Uterus (tissue), 3 donors: ENCODE measurements at regions not wholly inside any gene's neighbourhood (a gene's known extent, or its start where the extent isn't known, plus 50 kb on each side); places are given as distances from the start of the nearest gene placed in this dataset.

Experiments used
- DNase-seq, 2 donors: peaks; one replicate each; pipeline ENCODE4 v3.0.0-alpha.2; 2019 to 2020
- H3K27ac ChIP-seq, 2 donors: fragments of 200-600 bp; sonication (generic); 1 replicate in 1 of 2; 2 replicates in 1 of 2; pipeline ENCODE4 v1.5.1; 2016 to 2018
- H3K27me3 ChIP-seq, 2 donors: fragments of 200-600 bp; sonication (generic); one replicate each; pipeline ENCODE4 v1.5.1; 2018 to 2019; ENCODE audit warnings: control low read depth in 1 of 2
- H3K36me3 ChIP-seq, 2 donors: fragments of 200-600 bp; sonication (generic); one replicate each; pipeline ENCODE4 v1.5.1; 2019; ENCODE audit warnings: control low read depth in 1 of 2
- H3K4me1 ChIP-seq, 2 donors: fragments of 200-600 bp; sonication (generic); one replicate each; pipeline ENCODE4 v1.5.1; 2018 to 2019; ENCODE audit warnings: control low read depth in 1 of 2
- H3K4me3 ChIP-seq, 2 donors: fragments of 200-600 bp; sonication (generic); 1 replicate in 1 of 2; 2 replicates in 1 of 2; pipeline ENCODE4 v1.5.1; 2018 to 2019; ENCODE audit warnings: mild to moderate bottlenecking in 1 of 2
- H3K9me3 ChIP-seq, 2 donors: fragments of 200-600 bp; sonication (generic); one replicate each; pipeline ENCODE4 v1.5.1; 2019; ENCODE audit warnings: control low read depth in 1 of 2
- POLR2A ChIP-seq, 2 donors: fragments of 450-650 bp; IDR thresholded peaks; one replicate each; pipeline ENCODE4 v1.6.1; 2016; ENCODE audit warnings: antibody characterized with exemption in 2 of 2, mild to moderate bottlenecking in 1 of 2, moderate library complexity in 1 of 2
- intact Hi-C: fragments of 100-400 bp; cut with DNase I; formaldehyde crosslinking; loops from one replicate; pipeline ENCODE4 v1.15.1; 2023; ENCODE audit warnings: low total_unique reads
- TF ChIP-seq, protein P1 (sequence below), 4 experiments: fragments of 200-600 bp in 2 of 4; fragments of 450-650 bp in 2 of 4; sonication (generic) in 2 of 4; IDR thresholded peaks; one replicate each; pipeline ENCODE4 v1.5.1; 2016 to 2019; ENCODE audit warnings: antibody characterized with exemption in 4 of 4, mild to moderate bottlenecking in 2 of 4, moderate library complexity in 1 of 4
- donor health status: DM: yes; HTN: yes; CAD: no.

DNA sequence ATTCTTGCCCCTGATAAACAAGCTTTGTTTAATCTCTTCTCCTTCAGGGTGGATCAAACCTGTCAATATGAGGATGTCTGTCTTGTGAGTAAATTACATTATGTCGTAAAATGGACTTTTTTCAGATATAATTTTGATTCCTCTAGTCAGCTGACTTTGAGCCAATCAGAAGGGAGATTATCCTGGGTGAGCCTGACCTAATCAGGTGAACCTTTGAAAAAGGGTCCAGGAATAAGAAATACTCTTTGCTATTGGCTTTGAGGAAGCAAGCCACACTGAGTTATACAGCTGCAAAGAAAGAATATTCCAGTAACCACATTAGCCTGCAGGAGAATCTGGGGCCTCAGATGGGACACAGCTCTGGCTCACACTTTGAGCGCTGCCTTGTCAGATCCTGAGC is 304.3 kb upstream of the ARRDC3 start:
- no peak for DNase-seq
- Histone ChIP-seq H3K4me3 (no peak overlapping the region), H3K27me3 (no peaks in the 10 kb centered on the region), H3K4me1 (no peaks in the 10 kb centered on the region), H3K9me3 (no peaks in the 10 kb centered on the region), H3K27ac (no peak overlapping the region), H3K36me3 (no peaks in the 10 kb centered on the region)
- TF ChIP-seq POLR2A (IDR thresholded peaks at IDR 0.05), result no peak
- TF ChIP-seq, protein P1, sequence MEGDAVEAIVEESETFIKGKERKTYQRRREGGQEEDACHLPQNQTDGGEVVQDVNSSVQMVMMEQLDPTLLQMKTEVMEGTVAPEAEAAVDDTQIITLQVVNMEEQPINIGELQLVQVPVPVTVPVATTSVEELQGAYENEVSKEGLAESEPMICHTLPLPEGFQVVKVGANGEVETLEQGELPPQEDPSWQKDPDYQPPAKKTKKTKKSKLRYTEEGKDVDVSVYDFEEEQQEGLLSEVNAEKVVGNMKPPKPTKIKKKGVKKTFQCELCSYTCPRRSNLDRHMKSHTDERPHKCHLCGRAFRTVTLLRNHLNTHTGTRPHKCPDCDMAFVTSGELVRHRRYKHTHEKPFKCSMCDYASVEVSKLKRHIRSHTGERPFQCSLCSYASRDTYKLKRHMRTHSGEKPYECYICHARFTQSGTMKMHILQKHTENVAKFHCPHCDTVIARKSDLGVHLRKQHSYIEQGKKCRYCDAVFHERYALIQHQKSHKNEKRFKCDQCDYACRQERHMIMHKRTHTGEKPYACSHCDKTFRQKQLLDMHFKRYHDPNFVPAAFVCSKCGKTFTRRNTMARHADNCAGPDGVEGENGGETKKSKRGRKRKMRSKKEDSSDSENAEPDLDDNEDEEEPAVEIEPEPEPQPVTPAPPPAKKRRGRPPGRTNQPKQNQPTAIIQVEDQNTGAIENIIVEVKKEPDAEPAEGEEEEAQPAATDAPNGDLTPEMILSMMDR (IDR thresholded peaks at IDR 0.05), result no peak
- intact Hi-C loops, result no loop called here

DNA sequence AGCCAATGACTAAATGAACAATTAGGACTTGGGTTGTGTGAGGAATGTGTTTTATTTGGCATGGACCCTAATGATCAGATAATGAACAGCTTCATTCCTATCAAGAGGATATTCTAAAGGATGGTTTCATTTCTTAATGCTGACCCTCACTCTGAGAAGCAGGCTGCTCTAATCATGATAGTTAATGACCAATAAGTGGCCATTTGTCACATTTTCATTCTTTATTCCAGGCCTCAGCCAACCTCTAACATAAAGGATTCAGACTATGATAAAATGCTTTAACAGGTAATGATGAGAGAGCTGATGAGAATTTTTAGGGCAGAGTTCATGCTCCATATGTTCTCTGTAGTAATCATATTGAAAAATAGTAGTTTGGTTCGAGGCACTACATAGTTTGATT is 301.5 kb upstream of the ARRDC3 start:
- no peak overlapping the region for H3K4me3 ChIP-seq
- H3K9me3 ChIP-seq, result no peaks in the 10 kb centered on the region
- H3K36me3 ChIP-seq, result no peaks in the 10 kb centered on the region
- H3K27ac ChIP-seq, result no peak overlapping the region
- TF ChIP-seq, protein P1 (IDR thresholded peaks at IDR 0.05), result no peak
- no peak for TF ChIP-seq POLR2A (IDR thresholded peaks at IDR 0.05)
- DNase-seq, result no peak
- no peaks in the 10 kb centered on the region for H3K27me3 ChIP-seq
- intact Hi-C loops, result no loop called here
- no peaks in the 10 kb centered on the region for H3K4me1 ChIP-seq

DNA sequence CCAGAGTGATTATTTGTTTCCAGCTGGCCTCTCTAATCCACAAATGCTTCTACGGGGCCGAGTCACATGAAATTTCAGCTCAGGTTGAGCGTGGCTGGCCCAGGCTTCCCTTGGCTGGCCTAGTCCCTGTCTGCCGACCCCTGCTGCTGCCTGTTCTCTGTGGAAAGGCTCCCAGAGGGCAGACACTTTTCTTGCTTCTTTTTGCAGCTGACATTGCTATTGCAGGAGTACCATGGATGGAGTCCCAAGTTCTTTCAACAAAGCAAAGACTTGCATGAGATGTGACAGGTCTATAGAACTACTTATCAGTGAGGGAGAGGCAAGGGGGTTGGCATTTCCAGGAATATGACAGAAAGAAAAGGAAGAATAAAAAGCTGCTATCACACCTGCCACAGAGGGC is 287.4 kb upstream of the ARRDC3 start:
- no peak for TF ChIP-seq POLR2A (IDR thresholded peaks at IDR 0.05)
- H3K9me3 ChIP-seq, result no peaks in the 10 kb centered on the region
- no peaks in the 10 kb centered on the region for H3K36me3 ChIP-seq
- no peak for DNase-seq
- no peak overlapping the region for H3K27ac ChIP-seq
- intact Hi-C loops, result no loop called here
- H3K4me1 ChIP-seq, result no peaks in the 10 kb centered on the region
- H3K27me3 ChIP-seq, result no peaks in the 10 kb centered on the region
- H3K4me3 ChIP-seq, result no peak overlapping the region

DNA sequence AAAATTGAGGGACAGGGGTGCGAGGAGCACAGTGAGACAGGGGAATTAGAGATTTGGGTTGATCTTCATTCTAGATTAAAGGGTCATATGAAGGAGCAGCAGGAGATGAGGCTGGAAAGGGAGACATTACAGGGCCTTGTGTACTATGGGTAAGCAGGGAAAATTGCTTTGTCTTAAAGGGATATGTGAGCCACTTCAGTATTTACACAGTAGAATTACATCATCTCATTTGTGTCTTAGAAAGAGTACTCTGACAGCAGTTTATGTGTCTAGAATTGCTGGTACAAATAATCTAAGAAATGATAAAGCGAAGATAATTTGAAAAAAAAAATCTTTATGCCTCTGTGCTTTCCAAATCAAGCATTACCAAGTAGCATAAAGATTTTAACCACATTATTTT is 287.0 kb upstream of the ARRDC3 start:
- intact Hi-C loops, result no loop called here

DNA sequence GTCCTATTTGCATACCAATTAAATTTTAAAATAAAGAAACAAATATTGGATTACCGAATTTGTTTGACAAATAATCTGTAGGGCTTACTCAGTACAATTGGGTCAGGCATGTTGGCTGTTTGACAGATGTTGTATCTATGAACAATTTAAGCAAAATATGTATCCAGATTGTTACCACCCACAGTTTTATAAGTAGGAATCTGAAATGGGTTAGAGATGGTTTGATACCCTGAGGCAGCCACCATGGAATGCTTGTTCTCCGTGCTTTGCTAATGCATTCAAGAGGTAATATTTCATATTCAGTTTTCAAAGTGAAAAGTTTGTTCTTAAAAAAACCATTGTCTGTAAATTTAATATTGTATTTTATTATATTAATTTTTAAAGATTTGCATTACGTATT is 285.1 kb upstream of the ARRDC3 start:
- H3K27me3 ChIP-seq, result no peaks in the 10 kb centered on the region
- no peaks in the 10 kb centered on the region for H3K36me3 ChIP-seq
- no peak overlapping the region for H3K4me3 ChIP-seq
- TF ChIP-seq POLR2A (IDR thresholded peaks at IDR 0.05), result no peak
- TF ChIP-seq, protein P1 (IDR thresholded peaks at IDR 0.05), result no peak
- H3K4me1 ChIP-seq, result no peaks in the 10 kb centered on the region
- no peak for DNase-seq
- no peaks in the 10 kb centered on the region for H3K9me3 ChIP-seq
- no peak overlapping the region for H3K27ac ChIP-seq
- intact Hi-C loops, result no loop called here

More for the DNA sequence above, 287.0 kb upstream of the ARRDC3 start:
- no peaks in the 10 kb centered on the region for H3K36me3 ChIP-seq
- TF ChIP-seq, protein P1 (IDR thresholded peaks at IDR 0.05), result no peak
- no peak for TF ChIP-seq POLR2A (IDR thresholded peaks at IDR 0.05)
- H3K27me3 ChIP-seq, result no peaks in the 10 kb centered on the region
- H3K9me3 ChIP-seq, result no peaks in the 10 kb centered on the region
- no peak overlapping the region for H3K27ac ChIP-seq
- DNase-seq, result no peak
- H3K4me1 ChIP-seq, result no peaks in the 10 kb centered on the region
- H3K4me3 ChIP-seq, result no peak overlapping the region

DNA sequence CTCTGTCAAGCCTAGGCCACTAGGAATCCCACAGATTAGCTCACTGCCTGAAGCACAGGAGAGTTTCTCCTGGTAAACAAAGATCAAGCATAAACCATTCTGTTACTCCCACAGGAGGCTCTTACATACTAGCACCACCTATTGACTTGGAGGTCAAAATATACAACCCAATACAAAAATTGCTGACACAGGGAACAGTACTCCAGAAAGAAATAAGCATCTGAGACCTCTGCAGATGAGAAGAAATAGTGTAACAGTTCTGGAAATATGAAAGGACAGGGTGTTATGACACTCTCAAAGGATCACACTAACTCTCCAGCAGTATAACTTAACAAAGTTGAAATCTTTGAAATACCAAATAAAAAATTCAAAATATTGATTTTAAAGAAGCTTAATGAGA is 269.6 kb upstream of the ARRDC3 start:
- Histone ChIP-seq H3K9me3 (no peaks in the 10 kb centered on the region), H3K36me3 (no peaks in the 10 kb centered on the region), H3K4me1 (no peaks in the 10 kb centered on the region), H3K27ac (no peak overlapping the region), H3K27me3 (no peaks in the 10 kb centered on the region), H3K4me3 (no peak overlapping the region)
- TF ChIP-seq, protein P1 (IDR thresholded peaks at IDR 0.05), result no peak
- no peak for TF ChIP-seq POLR2A (IDR thresholded peaks at IDR 0.05)
- intact Hi-C loops, result no loop called here
- no peak for DNase-seq
